ENCODE measurements at regions not wholly inside any gene's neighbourhood (a gene's known extent, or its start where the extent isn't known, plus 50 kb on each side); places are given as distances from the start of the nearest gene placed in this dataset.

- TF ChIP-seq ZBTB21 (tag by site-specific recombination; IDR thresholded peaks at IDR 0.05), result no peak
- no peak for TF ChIP-seq YY1 (tag by site-specific recombination; IDR thresholded peaks at IDR 0.05)
- TF ChIP-seq ZNF777 (tag by site-specific recombination; IDR thresholded peaks at IDR 0.05; ENCODE audit: borderline replicate concordance), result no peak
- no peak for TF ChIP-seq ZNF112 (tag by site-specific recombination; IDR thresholded peaks at IDR 0.05)
- TF ChIP-seq, protein P1, sequence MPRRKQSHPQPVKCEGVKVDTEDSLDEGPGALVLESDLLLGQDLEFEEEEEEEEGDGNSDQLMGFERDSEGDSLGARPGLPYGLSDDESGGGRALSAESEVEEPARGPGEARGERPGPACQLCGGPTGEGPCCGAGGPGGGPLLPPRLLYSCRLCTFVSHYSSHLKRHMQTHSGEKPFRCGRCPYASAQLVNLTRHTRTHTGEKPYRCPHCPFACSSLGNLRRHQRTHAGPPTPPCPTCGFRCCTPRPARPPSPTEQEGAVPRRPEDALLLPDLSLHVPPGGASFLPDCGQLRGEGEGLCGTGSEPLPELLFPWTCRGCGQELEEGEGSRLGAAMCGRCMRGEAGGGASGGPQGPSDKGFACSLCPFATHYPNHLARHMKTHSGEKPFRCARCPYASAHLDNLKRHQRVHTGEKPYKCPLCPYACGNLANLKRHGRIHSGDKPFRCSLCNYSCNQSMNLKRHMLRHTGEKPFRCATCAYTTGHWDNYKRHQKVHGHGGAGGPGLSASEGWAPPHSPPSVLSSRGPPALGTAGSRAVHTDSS (tag by site-specific recombination; IDR thresholded peaks at IDR 0.05), result no peak
- TF ChIP-seq, protein P2, sequence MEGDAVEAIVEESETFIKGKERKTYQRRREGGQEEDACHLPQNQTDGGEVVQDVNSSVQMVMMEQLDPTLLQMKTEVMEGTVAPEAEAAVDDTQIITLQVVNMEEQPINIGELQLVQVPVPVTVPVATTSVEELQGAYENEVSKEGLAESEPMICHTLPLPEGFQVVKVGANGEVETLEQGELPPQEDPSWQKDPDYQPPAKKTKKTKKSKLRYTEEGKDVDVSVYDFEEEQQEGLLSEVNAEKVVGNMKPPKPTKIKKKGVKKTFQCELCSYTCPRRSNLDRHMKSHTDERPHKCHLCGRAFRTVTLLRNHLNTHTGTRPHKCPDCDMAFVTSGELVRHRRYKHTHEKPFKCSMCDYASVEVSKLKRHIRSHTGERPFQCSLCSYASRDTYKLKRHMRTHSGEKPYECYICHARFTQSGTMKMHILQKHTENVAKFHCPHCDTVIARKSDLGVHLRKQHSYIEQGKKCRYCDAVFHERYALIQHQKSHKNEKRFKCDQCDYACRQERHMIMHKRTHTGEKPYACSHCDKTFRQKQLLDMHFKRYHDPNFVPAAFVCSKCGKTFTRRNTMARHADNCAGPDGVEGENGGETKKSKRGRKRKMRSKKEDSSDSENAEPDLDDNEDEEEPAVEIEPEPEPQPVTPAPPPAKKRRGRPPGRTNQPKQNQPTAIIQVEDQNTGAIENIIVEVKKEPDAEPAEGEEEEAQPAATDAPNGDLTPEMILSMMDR (tag by site-specific recombination; IDR thresholded peaks at IDR 0.05), result no peak
- no peak for TF ChIP-seq ZNF121 (tag by site-specific recombination; IDR thresholded peaks at IDR 0.05)
- TF ChIP-seq, protein P3, sequence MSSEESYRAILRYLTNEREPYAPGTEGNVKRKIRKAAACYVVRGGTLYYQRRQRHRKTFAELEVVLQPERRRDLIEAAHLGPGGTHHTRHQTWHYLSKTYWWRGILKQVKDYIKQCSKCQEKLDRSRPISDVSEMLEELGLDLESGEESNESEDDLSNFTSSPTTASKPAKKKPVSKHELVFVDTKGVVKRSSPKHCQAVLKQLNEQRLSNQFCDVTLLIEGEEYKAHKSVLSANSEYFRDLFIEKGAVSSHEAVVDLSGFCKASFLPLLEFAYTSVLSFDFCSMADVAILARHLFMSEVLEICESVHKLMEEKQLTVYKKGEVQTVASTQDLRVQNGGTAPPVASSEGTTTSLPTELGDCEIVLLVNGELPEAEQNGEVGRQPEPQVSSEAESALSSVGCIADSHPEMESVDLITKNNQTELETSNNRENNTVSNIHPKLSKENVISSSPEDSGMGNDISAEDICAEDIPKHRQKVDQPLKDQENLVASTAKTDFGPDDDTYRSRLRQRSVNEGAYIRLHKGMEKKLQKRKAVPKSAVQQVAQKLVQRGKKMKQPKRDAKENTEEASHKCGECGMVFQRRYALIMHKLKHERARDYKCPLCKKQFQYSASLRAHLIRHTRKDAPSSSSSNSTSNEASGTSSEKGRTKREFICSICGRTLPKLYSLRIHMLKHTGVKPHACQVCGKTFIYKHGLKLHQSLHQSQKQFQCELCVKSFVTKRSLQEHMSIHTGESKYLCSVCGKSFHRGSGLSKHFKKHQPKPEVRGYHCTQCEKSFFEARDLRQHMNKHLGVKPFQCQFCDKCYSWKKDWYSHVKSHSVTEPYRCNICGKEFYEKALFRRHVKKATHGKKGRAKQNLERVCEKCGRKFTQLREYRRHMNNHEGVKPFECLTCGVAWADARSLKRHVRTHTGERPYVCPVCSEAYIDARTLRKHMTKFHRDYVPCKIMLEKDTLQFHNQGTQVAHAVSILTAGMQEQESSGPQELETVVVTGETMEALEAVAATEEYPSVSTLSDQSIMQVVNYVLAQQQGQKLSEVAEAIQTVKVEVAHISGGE (tag by site-specific recombination; conservative IDR thresholded peaks at IDR 0.05; ENCODE audit: low read depth), result no peak
- no peak for TF ChIP-seq ZNF639 (tag by site-specific recombination; IDR thresholded peaks at IDR 0.05)
- TF ChIP-seq KLF9 (tag by site-specific recombination; IDR thresholded peaks at IDR 0.05; ENCODE audit: low read depth), result no peak
- TF ChIP-seq ZNF146 (tag by site-specific recombination; IDR thresholded peaks at IDR 0.05), result no peak
- TF ChIP-seq ZNF488 (tag by site-specific recombination; IDR thresholded peaks at IDR 0.05), result no peak
- TF ChIP-seq KLF16 (tag by site-specific recombination; IDR thresholded peaks at IDR 0.05), result no peak
These were observed 283.7 kb upstream of the ID2 start for GRCh38 chr2:8398040-8398668.
